OCI-LY7 (cell line): ENCODE measurements at regions not wholly inside any gene's neighbourhood (a gene's known extent, or its start where the extent isn't known, plus 50 kb on each side); places are given as distances from the start of the nearest gene placed in this dataset.

Experiments
- CTCF ChIP-seq: fragments of 200-600 bp; sonication (generic); conservative IDR thresholded peaks from 2 replicates; pipeline ENCODE4 v1.5.1; 2014; ENCODE audit warnings: mild to moderate bottlenecking, antibody characterized with exemption, low read length, moderate library complexity, mixed read lengths
- EZH2phosphoT487 ChIP-seq: fragments of 200-600 bp; sonication (generic); IDR thresholded peaks from 2 replicates; pipeline ENCODE4 v1.6.1; 2018; ENCODE audit warnings: low read depth, borderline replicate concordance, mild to moderate bottlenecking, mixed run types, antibody characterized with exemption, low read length, moderate library complexity, mixed read lengths

- TF ChIP-seq CTCF, result no peak
- no peak for TF ChIP-seq EZH2phosphoT487
Measured at GRCh38 chr1:5686925-5687706, 305.1 kb downstream of the NPHP4 start.
